ENCODE measurements at regions not wholly inside any gene's neighbourhood (a gene's known extent, or its start where the extent isn't known, plus 50 kb on each side); places are given as distances from the start of the nearest gene placed in this dataset.

DNA sequence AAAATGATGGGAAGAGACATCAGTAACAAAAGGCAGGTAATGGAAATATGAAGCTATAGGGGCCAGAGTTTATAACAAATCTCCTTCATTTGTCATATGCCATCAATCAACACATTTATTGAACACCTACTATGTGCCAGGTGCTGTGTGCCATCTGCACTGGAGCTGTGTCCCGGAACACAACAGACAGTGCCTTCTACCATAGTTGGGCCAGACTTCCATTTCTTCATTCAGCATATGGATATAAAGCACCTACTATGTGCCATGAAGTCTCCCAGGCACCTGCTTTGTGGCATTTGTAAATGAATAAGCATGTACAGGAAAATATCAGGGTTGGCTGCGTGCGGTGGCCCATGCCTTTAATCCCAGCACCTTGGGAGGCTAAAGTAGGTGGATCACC is 112.5 kb upstream of the ERCC6L2 start:
- Histone ChIP-seq H3K9me2 (replicated peaks; ENCODE audit: low read length) (no peaks in the 10 kb centered on the region), H3K4me3 (ENCODE audit: low read length) (no peak overlapping the region), H3K79me2 (ENCODE audit: low read length) (no peaks in the 10 kb centered on the region), H3K36me3 (ENCODE audit: low read depth, low read length) (no peaks in the 10 kb centered on the region), H3K4me1 (ENCODE audit: insufficient read depth, low read length) (no peaks in the 10 kb centered on the region), H3K27me3 (ENCODE audit: low read length) (no peaks in the 10 kb centered on the region), H2AFZ (ENCODE audit: low read length) (no peak overlapping the region), H3K4me2 (ENCODE audit: low read length) (no peak overlapping the region), H3K9me3 (ENCODE audit: low read length) (no peaks in the 10 kb centered on the region), H4K20me1 (ENCODE audit: low read length) (no peaks in the 10 kb centered on the region), H3F3A (ENCODE audit: low read length, unreplicated experiment) (no peaks in the 10 kb centered on the region), H3K27ac (ENCODE audit: low read length) (no peak overlapping the region), H3K9ac (ENCODE audit: low read length) (no peak overlapping the region)
- intact Hi-C loops (cut with micrococcal nuclease), result no loop called here
- DNase-seq (no peak), ATAC-seq (no peak)
- ChIA-PET POLR2A (ENCODE audit: unreplicated experiment) (no interaction called here), CTCF (no interaction called here)
- TF ChIP-seq EZH2phosphoT487 (IDR thresholded peaks at IDR 0.05; ENCODE audit: borderline replicate concordance, low read length) (no peak), EZH2 (IDR thresholded peaks at IDR 0.05; ENCODE audit: low read length, unreplicated experiment) (no peak)
- TF ChIP-seq, protein P1, sequence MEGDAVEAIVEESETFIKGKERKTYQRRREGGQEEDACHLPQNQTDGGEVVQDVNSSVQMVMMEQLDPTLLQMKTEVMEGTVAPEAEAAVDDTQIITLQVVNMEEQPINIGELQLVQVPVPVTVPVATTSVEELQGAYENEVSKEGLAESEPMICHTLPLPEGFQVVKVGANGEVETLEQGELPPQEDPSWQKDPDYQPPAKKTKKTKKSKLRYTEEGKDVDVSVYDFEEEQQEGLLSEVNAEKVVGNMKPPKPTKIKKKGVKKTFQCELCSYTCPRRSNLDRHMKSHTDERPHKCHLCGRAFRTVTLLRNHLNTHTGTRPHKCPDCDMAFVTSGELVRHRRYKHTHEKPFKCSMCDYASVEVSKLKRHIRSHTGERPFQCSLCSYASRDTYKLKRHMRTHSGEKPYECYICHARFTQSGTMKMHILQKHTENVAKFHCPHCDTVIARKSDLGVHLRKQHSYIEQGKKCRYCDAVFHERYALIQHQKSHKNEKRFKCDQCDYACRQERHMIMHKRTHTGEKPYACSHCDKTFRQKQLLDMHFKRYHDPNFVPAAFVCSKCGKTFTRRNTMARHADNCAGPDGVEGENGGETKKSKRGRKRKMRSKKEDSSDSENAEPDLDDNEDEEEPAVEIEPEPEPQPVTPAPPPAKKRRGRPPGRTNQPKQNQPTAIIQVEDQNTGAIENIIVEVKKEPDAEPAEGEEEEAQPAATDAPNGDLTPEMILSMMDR (conservative IDR thresholded peaks at IDR 0.05; ENCODE audit: low read depth, low read length), result no peak
- no TSS peak for BruUV-seq (replicated peaks)

DNA sequence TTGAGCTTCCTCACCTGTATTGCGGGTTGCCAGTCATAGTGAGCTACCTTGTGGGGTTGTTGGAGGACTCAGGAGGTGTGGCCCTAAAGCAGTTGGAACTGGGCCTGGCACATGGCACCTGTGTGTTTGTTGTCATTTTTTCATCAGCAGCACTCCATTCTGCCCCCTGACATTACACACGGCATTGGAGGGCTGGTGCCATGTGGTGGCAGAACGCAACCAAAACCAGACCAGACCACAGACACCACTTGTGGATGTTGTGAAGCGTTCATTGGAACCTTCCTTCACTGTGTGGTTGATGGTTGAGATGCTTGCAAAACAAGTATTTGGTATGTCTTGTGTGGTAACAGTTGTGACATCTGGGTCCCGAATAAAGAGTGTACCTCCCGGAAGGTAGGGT is 113.2 kb upstream of the ERCC6L2 start:
- Histone ChIP-seq H3K79me2 (ENCODE audit: low read length) (no peaks in the 10 kb centered on the region), H3K4me2 (ENCODE audit: low read length) (no peak overlapping the region), H3K9ac (ENCODE audit: low read length) (no peak overlapping the region), H3K27me3 (ENCODE audit: low read length) (no peaks in the 10 kb centered on the region), H4K20me1 (ENCODE audit: low read length) (no peaks in the 10 kb centered on the region), H2AFZ (ENCODE audit: low read length) (no peak overlapping the region), H3K9me2 (replicated peaks; ENCODE audit: low read length) (no peaks in the 10 kb centered on the region), H3K9me3 (ENCODE audit: low read length) (no peaks in the 10 kb centered on the region), H3K4me1 (ENCODE audit: insufficient read depth, low read length) (no peaks in the 10 kb centered on the region), H3K4me3 (ENCODE audit: low read length) (no peak overlapping the region), H3K27ac (ENCODE audit: low read length) (no peak overlapping the region), H3K36me3 (ENCODE audit: low read depth, low read length) (no peaks in the 10 kb centered on the region), H3F3A (ENCODE audit: low read length, unreplicated experiment) (no peaks in the 10 kb centered on the region)
- no peak for DNase-seq
- ChIA-PET CTCF (no interaction called here), POLR2A (ENCODE audit: unreplicated experiment) (no interaction called here)
- TF ChIP-seq, protein P1 (conservative IDR thresholded peaks at IDR 0.05; ENCODE audit: low read depth, low read length), result no peak
- TF ChIP-seq EZH2phosphoT487 (IDR thresholded peaks at IDR 0.05; ENCODE audit: borderline replicate concordance, low read length) (no peak), EZH2 (IDR thresholded peaks at IDR 0.05; ENCODE audit: low read length, unreplicated experiment) (no peak)
- no peak for ATAC-seq
- intact Hi-C loops (cut with micrococcal nuclease), result no loop called here
- BruUV-seq (replicated peaks), result no TSS peak

DNA sequence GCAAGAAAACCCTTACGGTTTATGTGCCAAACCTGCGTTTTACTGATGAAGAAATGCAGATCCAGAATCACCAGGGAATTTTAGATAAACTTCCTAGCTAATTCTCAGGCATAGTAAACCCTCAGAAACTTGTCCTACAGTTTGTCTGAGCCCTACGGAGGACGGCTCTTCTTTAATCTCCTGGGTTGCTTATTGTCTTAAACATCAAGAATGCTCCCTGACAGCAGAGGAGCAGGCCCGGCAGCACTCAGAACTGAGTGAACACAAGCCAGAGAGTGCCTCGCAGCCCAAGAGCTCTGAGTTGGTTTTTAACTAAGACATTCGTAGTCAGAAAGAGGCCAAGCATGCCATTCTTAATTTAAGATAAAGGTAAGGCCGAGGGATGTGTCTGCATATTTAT is 114.7 kb upstream of the ERCC6L2 start:
- DNase-seq (no peak), ATAC-seq (no peak)
- Histone ChIP-seq H3K27me3 (ENCODE audit: low read length) (no peaks in the 10 kb centered on the region), H3K36me3 (ENCODE audit: low read depth, low read length) (no peaks in the 10 kb centered on the region), H3K9me2 (replicated peaks; ENCODE audit: low read length) (no peaks in the 10 kb centered on the region), H3K9ac (ENCODE audit: low read length) (no peak overlapping the region), H3F3A (ENCODE audit: low read length, unreplicated experiment) (no peaks in the 10 kb centered on the region), H3K9me3 (ENCODE audit: low read length) (no peaks in the 10 kb centered on the region), H3K27ac (ENCODE audit: low read length) (no peak overlapping the region), H3K79me2 (ENCODE audit: low read length) (no peaks in the 10 kb centered on the region), H2AFZ (ENCODE audit: low read length) (no peak overlapping the region), H3K4me3 (ENCODE audit: low read length) (no peak overlapping the region), H3K4me2 (ENCODE audit: low read length) (no peak overlapping the region), H4K20me1 (ENCODE audit: low read length) (no peaks in the 10 kb centered on the region), H3K4me1 (ENCODE audit: insufficient read depth, low read length) (no peaks in the 10 kb centered on the region)
- ChIA-PET POLR2A (ENCODE audit: unreplicated experiment) (no interaction called here), CTCF (no interaction called here)
- TF ChIP-seq, protein P1 (conservative IDR thresholded peaks at IDR 0.05; ENCODE audit: low read depth, low read length), result no peak
- TF ChIP-seq EZH2 (IDR thresholded peaks at IDR 0.05; ENCODE audit: low read length, unreplicated experiment) (no peak), EZH2phosphoT487 (IDR thresholded peaks at IDR 0.05; ENCODE audit: borderline replicate concordance, low read length) (no peak)
- intact Hi-C loops (cut with micrococcal nuclease), result no loop called here
- no TSS peak for BruUV-seq (replicated peaks)

All from PC-3 (cell line).